B cell (primary cell): ENCODE measurements at regions not wholly inside any gene's neighbourhood (a gene's known extent, or its start where the extent isn't known, plus 50 kb on each side); places are given as distances from the start of the nearest gene placed in this dataset.

ENCODE experiments used
- CTCF ChIP-seq: fragments of 200-600 bp; IDR thresholded peaks from one replicate; pipeline ENCODE4 v1.8.0; 2022; ENCODE audit warnings: antibody characterized with exemption, mild to moderate bottlenecking
- EZH2 ChIP-seq: IDR thresholded peaks from 2 replicates; pipeline ENCODE4 v1.6.1; 2012; ENCODE audit warnings: borderline replicate concordance, low read depth, mild to moderate bottlenecking, moderate library complexity, low read length; ENCODE audit not compliant: insufficient read depth, poor library complexity, severe bottlenecking

GRCh38 chr14:65164068-65164824, 61.9 kb upstream of the MAX start:
- TF ChIP-seq CTCF (peak; percentile 91), EZH2 (no peak)
